ENCODE measurements at regions not wholly inside any gene's neighbourhood (a gene's known extent, or its start where the extent isn't known, plus 50 kb on each side); places are given as distances from the start of the nearest gene placed in this dataset.

DNA sequence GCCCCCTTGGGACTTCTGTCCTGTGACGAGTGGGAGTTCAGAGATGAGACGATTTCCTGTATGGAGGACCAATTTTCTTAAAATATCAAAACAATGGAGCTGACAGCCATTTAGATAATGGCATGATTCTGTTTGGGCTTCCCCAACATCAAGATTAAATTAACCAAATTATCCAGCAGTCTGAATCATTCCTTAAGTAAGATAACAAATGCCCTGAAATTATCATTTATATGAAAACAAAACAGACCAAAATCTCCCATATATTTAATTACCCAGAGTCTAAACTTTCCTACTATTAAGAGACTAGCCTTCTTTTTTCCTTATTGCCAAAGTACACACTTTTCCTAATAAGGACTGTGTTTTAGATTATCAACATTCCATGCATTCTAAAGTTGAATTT, 550.1 kb upstream of the PSMD7 start:
- H3K4me1 ChIP-seq (ENCODE audit: control insufficient read depth, insufficient read depth, low read length) = no peaks in the 10 kb centered on the region
- no peaks in the 10 kb centered on the region for H3K36me3 ChIP-seq (ENCODE audit: control insufficient read depth, insufficient read depth, low read length)
- H3K27ac ChIP-seq (ENCODE audit: insufficient read depth, low read depth, low read length, poor library complexity, severe bottlenecking) = no peak overlapping the region
- H3K9me3 ChIP-seq (ENCODE audit: control insufficient read depth, low read length) = no peaks in the 10 kb centered on the region
- WGBS, 2 experiments = 84 to 95% methylated on average over 2 of the region's 2 CpGs
- H3K27me3 ChIP-seq (ENCODE audit: control insufficient read depth, insufficient read depth, low read length, poor library complexity, severe bottlenecking) = no peaks in the 10 kb centered on the region
- no peak overlapping the region for H3K4me3 ChIP-seq (ENCODE audit: insufficient read depth, low read depth, low read length)

GRCh38 chr16:73743665-73744496, 552.7 kb upstream of the PSMD7 start:
- Histone ChIP-seq H3K4me3 (ENCODE audit: insufficient read depth, low read depth, low read length) (no peak overlapping the region), H3K4me1 (ENCODE audit: control insufficient read depth, insufficient read depth, low read length) (no peaks in the 10 kb centered on the region), H3K27me3 (ENCODE audit: control insufficient read depth, insufficient read depth, low read length, poor library complexity, severe bottlenecking) (no peaks in the 10 kb centered on the region), H3K36me3 (ENCODE audit: control insufficient read depth, insufficient read depth, low read length) (no peaks in the 10 kb centered on the region), H3K9me3 (ENCODE audit: control insufficient read depth, low read length) (no peaks in the 10 kb centered on the region), H3K27ac (ENCODE audit: insufficient read depth, low read depth, low read length, poor library complexity, severe bottlenecking) (no peak overlapping the region)
- 91 to 92% methylated on average over 10 to 11 of the region's 11 CpGs for WGBS, 2 experiments

GRCh38 chr16:73739049-73739769, 557.4 kb upstream of the PSMD7 start:
- Histone ChIP-seq H3K9me3 (ENCODE audit: control insufficient read depth, low read length) (no peaks in the 10 kb centered on the region), H3K36me3 (ENCODE audit: control insufficient read depth, insufficient read depth, low read length) (no peaks in the 10 kb centered on the region), H3K4me1 (ENCODE audit: control insufficient read depth, insufficient read depth, low read length) (no peaks in the 10 kb centered on the region), H3K4me3 (ENCODE audit: insufficient read depth, low read depth, low read length) (no peak overlapping the region), H3K27ac (ENCODE audit: insufficient read depth, low read depth, low read length, poor library complexity, severe bottlenecking) (no peak overlapping the region), H3K27me3 (ENCODE audit: control insufficient read depth, insufficient read depth, low read length, poor library complexity, severe bottlenecking) (no peaks in the 10 kb centered on the region)
- 94 to 95% methylated on average over 4 of the region's 4 CpGs for WGBS, 2 experiments

- H3K4me1 ChIP-seq (ENCODE audit: control insufficient read depth, insufficient read depth, low read length) = no peaks in the 10 kb centered on the region
- H3K36me3 ChIP-seq (ENCODE audit: control insufficient read depth, insufficient read depth, low read length) = no peaks in the 10 kb centered on the region
- H3K27me3 ChIP-seq (ENCODE audit: control insufficient read depth, insufficient read depth, low read length, poor library complexity, severe bottlenecking) = no peaks in the 10 kb centered on the region
- no peak overlapping the region for H3K27ac ChIP-seq (ENCODE audit: insufficient read depth, low read depth, low read length, poor library complexity, severe bottlenecking)
- 95 to 96% methylated on average over 4 of the region's 4 CpGs for WGBS, 2 experiments
- H3K9me3 ChIP-seq (ENCODE audit: control insufficient read depth, low read length) = no peaks in the 10 kb centered on the region
- no peak overlapping the region for H3K4me3 ChIP-seq (ENCODE audit: insufficient read depth, low read depth, low read length)
Observed at GRCh38 chr16:73738266-73738665, 558.3 kb upstream of the PSMD7 start.

DNA sequence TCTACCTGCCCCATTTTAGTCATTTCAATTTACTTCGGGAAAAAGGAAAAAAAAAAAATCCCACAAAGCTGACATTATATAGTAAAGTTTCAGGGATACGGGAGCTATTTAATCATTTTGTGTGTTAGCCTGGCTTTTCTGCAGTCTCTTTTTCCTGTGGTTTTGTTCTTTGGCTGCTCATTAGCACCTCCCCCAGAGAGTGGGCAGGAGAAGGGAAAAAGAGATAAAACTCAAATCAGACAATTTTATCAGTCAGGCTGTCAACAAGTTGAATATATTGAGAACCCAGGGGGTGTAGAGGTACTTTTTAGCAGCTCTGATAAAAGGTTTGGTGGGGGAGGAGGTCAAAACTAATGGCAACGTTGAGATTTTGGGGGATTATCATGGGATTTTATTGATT, 559.0 kb upstream of the PSMD7 start:
- H3K4me1 ChIP-seq (ENCODE audit: control insufficient read depth, insufficient read depth, low read length) = no peaks in the 10 kb centered on the region
- H3K27ac ChIP-seq (ENCODE audit: insufficient read depth, low read depth, low read length, poor library complexity, severe bottlenecking) = no peak overlapping the region
- 90 to 91% methylated on average over 2 to 3 of the region's 3 CpGs for WGBS, 2 experiments
- H3K27me3 ChIP-seq (ENCODE audit: control insufficient read depth, insufficient read depth, low read length, poor library complexity, severe bottlenecking) = no peaks in the 10 kb centered on the region
- no peaks in the 10 kb centered on the region for H3K36me3 ChIP-seq (ENCODE audit: control insufficient read depth, insufficient read depth, low read length)
- no peaks in the 10 kb centered on the region for H3K9me3 ChIP-seq (ENCODE audit: control insufficient read depth, low read length)
- no peak overlapping the region for H3K4me3 ChIP-seq (ENCODE audit: insufficient read depth, low read depth, low read length)

GRCh38 chr16:73735954-73736353, 560.7 kb upstream of the PSMD7 start:
- H3K4me1 ChIP-seq (ENCODE audit: control insufficient read depth, insufficient read depth, low read length) = no peaks in the 10 kb centered on the region
- H3K36me3 ChIP-seq (ENCODE audit: control insufficient read depth, insufficient read depth, low read length) = no peaks in the 10 kb centered on the region
- H3K9me3 ChIP-seq (ENCODE audit: control insufficient read depth, low read length) = no peaks in the 10 kb centered on the region
- H3K27ac ChIP-seq (ENCODE audit: insufficient read depth, low read depth, low read length, poor library complexity, severe bottlenecking) = no peak overlapping the region
- H3K27me3 ChIP-seq (ENCODE audit: control insufficient read depth, insufficient read depth, low read length, poor library complexity, severe bottlenecking) = no peaks in the 10 kb centered on the region
- WGBS, 2 experiments = 92 to 100% methylated on average over 1 of the region's 1 CpG
- H3K4me3 ChIP-seq (ENCODE audit: insufficient read depth, low read depth, low read length) = no peak overlapping the region

GRCh38 chr16:73735018-73735417, 561.6 kb upstream of the PSMD7 start:
- Histone ChIP-seq H3K27me3 (ENCODE audit: control insufficient read depth, insufficient read depth, low read length, poor library complexity, severe bottlenecking) (no peaks in the 10 kb centered on the region), H3K36me3 (ENCODE audit: control insufficient read depth, insufficient read depth, low read length) (no peaks in the 10 kb centered on the region), H3K4me1 (ENCODE audit: control insufficient read depth, insufficient read depth, low read length) (no peaks in the 10 kb centered on the region), H3K4me3 (ENCODE audit: insufficient read depth, low read depth, low read length) (no peak overlapping the region), H3K9me3 (ENCODE audit: control insufficient read depth, low read length) (no peaks in the 10 kb centered on the region), H3K27ac (ENCODE audit: insufficient read depth, low read depth, low read length, poor library complexity, severe bottlenecking) (no peak overlapping the region)
- 85 to 100% methylated on average over 3 of the region's 3 CpGs for WGBS, 2 experiments

GRCh38 chr16:73732681-73733080, 563.9 kb upstream of the PSMD7 start:
- Histone ChIP-seq H3K4me1 (ENCODE audit: control insufficient read depth, insufficient read depth, low read length) (no peaks in the 10 kb centered on the region), H3K27ac (ENCODE audit: insufficient read depth, low read depth, low read length, poor library complexity, severe bottlenecking) (no peak overlapping the region), H3K4me3 (ENCODE audit: insufficient read depth, low read depth, low read length) (no peak overlapping the region), H3K36me3 (ENCODE audit: control insufficient read depth, insufficient read depth, low read length) (no peaks in the 10 kb centered on the region), H3K27me3 (ENCODE audit: control insufficient read depth, insufficient read depth, low read length, poor library complexity, severe bottlenecking) (no peaks in the 10 kb centered on the region), H3K9me3 (ENCODE audit: control insufficient read depth, low read length) (no peaks in the 10 kb centered on the region)
- 89 to 95% methylated on average over 2 of the region's 2 CpGs for WGBS, 2 experiments

- no peak overlapping the region for H3K27ac ChIP-seq (ENCODE audit: insufficient read depth, low read depth, low read length, poor library complexity, severe bottlenecking)
- H3K9me3 ChIP-seq (ENCODE audit: control insufficient read depth, low read length) = no peaks in the 10 kb centered on the region
- H3K4me1 ChIP-seq (ENCODE audit: control insufficient read depth, insufficient read depth, low read length) = no peaks in the 10 kb centered on the region
- 92 to 100% methylated on average over 1 of the region's 1 CpG for WGBS, 2 experiments
- H3K36me3 ChIP-seq (ENCODE audit: control insufficient read depth, insufficient read depth, low read length) = no peaks in the 10 kb centered on the region
- no peak overlapping the region for H3K4me3 ChIP-seq (ENCODE audit: insufficient read depth, low read depth, low read length)
- H3K27me3 ChIP-seq (ENCODE audit: control insufficient read depth, insufficient read depth, low read length, poor library complexity, severe bottlenecking) = no peaks in the 10 kb centered on the region
Observed at GRCh38 chr16:73732143-73732542, 564.5 kb upstream of the PSMD7 start.

DNA sequence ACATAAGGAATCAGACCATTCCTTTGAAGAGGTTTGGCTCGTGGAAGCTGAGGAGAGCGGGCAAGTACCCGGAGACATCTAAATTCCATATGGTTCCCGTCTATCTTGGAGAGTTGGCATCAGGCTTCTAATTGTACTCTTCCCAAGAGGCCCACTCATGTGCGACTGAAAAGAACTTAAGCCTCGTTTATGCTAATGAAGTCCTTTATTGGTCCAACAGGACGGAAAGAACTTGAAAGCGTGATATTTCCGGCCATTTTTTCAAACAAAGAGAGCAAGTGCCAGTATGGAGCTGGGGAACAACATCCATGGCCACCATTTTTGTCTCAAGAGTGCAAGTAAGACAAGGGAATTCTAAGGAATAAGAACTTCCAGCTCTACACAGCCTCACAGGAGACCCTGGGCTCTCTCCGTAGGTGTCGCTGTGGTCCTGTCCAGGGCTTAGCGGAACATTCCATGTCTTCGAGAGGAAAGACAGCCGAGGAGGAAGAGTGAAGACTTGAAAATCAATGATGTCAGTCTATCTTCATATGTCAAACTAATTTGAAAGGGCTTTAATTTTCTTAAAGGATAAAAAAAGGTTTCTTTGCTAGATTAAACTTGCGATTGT, 566.0 kb upstream of the PSMD7 start:
- 95 to 97% methylated on average over 15 of the region's 15 CpGs for WGBS, 2 experiments
- Histone ChIP-seq H3K4me3 (ENCODE audit: insufficient read depth, low read depth, low read length) (no peak overlapping the region), H3K36me3 (ENCODE audit: control insufficient read depth, insufficient read depth, low read length) (no peaks in the 10 kb centered on the region), H3K4me1 (ENCODE audit: control insufficient read depth, insufficient read depth, low read length) (no peaks in the 10 kb centered on the region), H3K27me3 (ENCODE audit: control insufficient read depth, insufficient read depth, low read length, poor library complexity, severe bottlenecking) (no peaks in the 10 kb centered on the region), H3K9me3 (ENCODE audit: control insufficient read depth, low read length) (no peaks in the 10 kb centered on the region), H3K27ac (ENCODE audit: insufficient read depth, low read depth, low read length, poor library complexity, severe bottlenecking) (no peak overlapping the region)

Measured in ectodermal cell (in vitro differentiated cells).